GM20000 (cell line): ENCODE measurements at regions not wholly inside any gene's neighbourhood (a gene's known extent, or its start where the extent isn't known, plus 50 kb on each side); places are given as distances from the start of the nearest gene placed in this dataset.

ENCODE experiments used
- DNase-seq: peaks from one replicate; pipeline ENCODE4 v3.0.0; 2012; ENCODE audit warnings: low spot score
- CTCF ChIP-seq: IDR thresholded peaks from 2 replicates; pipeline ENCODE4 v1.5.1; 2012; ENCODE audit warnings: mild to moderate bottlenecking, control low read depth; ENCODE audit errors: extremely low read depth, missing control alignments

- no peak for DNase-seq
- no peak for TF ChIP-seq CTCF
These were observed 341.4 kb downstream of the LIG4 start for GRCh38 chr13:107873926-107874325.

GRCh38 chr13:107870400-107870799 lies 344.9 kb downstream of the LIG4 start:
- TF ChIP-seq CTCF, result no peak
- no peak for DNase-seq

GRCh38 chr13:107867701-107868661 lies 347.4 kb downstream of the LIG4 start:
- TF ChIP-seq CTCF, result no peak

GRCh38 chr13:107866941-107867623 lies 348.3 kb downstream of the LIG4 start:
- no peak for DNase-seq

More at GRCh38 chr13:107867701-107868661, 347.4 kb downstream of the LIG4 start:
- peak; percentile 35 for DNase-seq

GRCh38 chr13:107866032-107866940 lies 349.1 kb downstream of the LIG4 start:
- TF ChIP-seq CTCF, result no peak
- no peak for DNase-seq

More at GRCh38 chr13:107866941-107867623, 348.3 kb downstream of the LIG4 start:
- no peak for TF ChIP-seq CTCF

GRCh38 chr13:107865643-107866031 lies 349.7 kb downstream of the LIG4 start:
- TF ChIP-seq CTCF, result no peak
- DNase-seq, result no peak
